Erythroblast (primary cell): ENCODE measurements at regions not wholly inside any gene's neighbourhood (a gene's known extent, or its start where the extent isn't known, plus 50 kb on each side); places are given as distances from the start of the nearest gene placed in this dataset.

Source experiments
- GATA1 ChIP-seq: IDR thresholded peaks from 2 replicates; pipeline ENCODE4 v1.6.1; 2011; ENCODE audit warnings: low read depth, mild to moderate bottlenecking, control low read depth, low read length, moderate library complexity
- POLR2A ChIP-seq: IDR thresholded peaks from 2 replicates; pipeline ENCODE4 v1.6.1; 2011; ENCODE audit warnings: mild to moderate bottlenecking, low read length

DNA sequence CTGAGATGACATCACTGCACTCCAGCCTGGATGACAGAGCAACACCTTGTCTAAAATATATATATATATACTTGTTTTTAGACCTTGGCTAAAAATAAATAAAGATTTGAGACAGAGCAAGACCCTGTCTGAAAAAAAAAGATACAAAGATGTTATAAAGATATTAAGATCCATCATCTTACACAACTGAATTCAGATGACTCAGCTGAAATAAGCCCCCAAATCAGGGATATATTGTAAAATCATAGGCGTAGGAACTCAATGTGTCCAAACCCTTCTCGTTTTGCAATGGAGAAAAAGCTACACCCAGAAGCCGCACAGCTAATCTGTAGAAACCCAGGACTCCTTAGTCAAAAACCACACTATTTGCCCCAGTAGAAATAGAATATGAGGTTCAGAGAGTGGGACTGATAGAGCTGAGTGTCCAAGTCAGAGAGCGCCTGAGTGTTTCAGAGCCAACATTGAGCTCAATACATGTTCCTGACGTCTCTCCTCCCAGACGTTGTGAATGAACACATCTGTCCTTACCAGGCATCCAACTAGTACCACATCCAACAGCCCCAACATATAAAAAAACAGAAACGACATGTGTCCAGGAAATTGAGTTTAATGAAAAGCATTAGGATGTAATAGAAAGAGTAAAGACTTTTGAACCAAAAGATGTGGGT, 207.9 kb upstream of the BLID start:
- TF ChIP-seq POLR2A (no peak), GATA1 (no peak)
